ENCODE measurements at regions not wholly inside any gene's neighbourhood (a gene's known extent, or its start where the extent isn't known, plus 50 kb on each side); places are given as distances from the start of the nearest gene placed in this dataset.

DNA sequence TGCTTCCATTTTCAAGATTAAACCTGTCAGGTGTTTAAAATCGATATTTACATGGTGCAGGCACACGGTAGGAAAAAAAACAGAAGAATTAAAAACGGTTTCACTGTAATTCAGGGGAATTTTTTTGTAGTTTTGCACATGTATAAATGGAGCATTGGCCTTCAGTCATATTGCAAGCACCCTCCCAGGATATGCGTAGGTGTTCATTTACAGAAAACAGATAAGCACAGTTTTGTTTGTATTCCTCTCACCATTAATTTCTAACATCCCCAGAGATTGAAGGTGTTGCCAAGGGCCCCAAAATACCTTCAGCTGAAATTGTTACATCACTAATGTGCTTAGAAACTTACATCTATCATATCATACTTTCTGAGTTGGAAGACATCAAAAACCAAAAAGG, 427.1 kb upstream of the NR2F2 start:
- TF ChIP-seq TAF1 (IDR thresholded peaks at IDR 0.05; ENCODE audit: low read depth, low read length): no peak
- no peak for TF ChIP-seq POLR2A (IDR thresholded peaks at IDR 0.05; ENCODE audit: low read depth, low read length)
- no peak for TF ChIP-seq POLR2AphosphoS5 (IDR thresholded peaks at IDR 0.05; ENCODE audit: low read depth, low read length)
- no peak for TF ChIP-seq SPI1 (IDR thresholded peaks at IDR 0.05; ENCODE audit: low read depth, low read length)

All from GM12891 (cell line).